HG03439 (cell line): ENCODE measurements at regions not wholly inside any gene's neighbourhood (a gene's known extent, or its start where the extent isn't known, plus 50 kb on each side); places are given as distances from the start of the nearest gene placed in this dataset.

ENCODE experiments used
- ATAC-seq: cut with Tn5 transposase; IDR thresholded peaks from one replicate; pipeline ENCODE4 v1.9.1; 2021; ENCODE audit warnings: mild to moderate bottlenecking, moderate library complexity; ENCODE audit not compliant: unreplicated experiment

DNA sequence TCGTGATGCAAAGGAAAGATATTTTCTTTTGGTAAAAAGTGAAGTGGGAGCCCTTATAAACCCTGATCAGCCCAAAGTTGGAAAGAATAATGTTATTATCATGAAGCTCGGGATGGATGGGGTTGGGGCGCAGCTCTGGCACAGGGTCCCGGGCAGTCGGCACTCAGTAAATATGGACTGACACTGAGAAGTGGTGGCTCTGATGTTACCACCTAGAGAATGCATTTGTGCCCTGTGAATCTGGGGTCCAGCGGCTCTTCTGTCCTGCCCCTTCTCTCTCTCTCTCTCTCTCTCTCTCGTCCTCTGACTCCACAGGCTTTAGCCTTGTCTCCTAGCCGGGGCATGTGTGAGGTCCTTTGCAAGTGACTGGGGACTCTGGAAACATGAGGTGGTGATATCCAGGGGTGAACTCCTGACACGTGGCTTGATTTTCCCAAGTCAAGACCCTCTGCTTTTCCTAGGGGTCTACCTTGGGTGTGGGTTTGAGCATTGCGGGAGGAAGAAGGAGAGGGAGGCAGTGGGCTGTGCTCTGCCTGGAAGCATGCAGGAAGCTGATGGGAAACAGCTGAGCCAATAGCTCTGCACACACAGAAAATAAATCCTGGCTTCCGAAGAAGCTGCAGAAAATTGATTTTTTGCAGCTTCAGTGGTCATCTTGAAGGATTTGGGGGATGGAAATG is 162.7 kb downstream of the MACROH2A1 start:
- no peak for ATAC-seq

DNA sequence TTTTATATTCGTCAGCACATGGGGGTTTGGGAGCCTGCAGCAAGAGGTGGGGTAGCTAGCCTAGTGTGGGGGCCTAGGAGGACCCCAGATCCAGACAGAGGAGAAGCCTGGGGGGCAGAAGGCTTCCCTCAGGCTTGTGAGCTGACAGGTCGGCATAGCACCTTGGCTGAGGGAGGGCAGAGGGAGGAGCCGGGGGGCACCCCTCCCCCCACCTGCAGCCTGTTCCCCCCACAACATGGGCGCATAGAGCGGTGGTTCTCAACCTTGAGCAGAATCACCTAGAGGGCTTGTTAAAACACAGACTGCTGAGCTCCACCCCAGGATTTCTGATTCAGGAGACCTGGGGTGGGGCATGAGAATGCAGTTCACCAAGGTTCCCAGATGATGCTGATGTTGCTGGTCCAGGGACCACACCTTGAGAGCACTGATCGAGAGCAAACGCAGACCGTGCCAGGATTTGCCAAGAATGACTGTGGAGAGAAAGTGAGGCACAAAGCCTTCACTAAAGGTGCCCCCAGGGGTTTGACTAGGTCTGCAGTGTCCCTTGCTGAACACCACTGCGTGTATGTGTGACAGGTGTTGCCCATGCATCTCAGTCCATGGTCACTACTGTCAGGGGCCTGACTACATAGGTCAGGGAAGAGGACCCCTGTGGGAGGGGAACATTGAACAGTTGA is 163.3 kb downstream of the MACROH2A1 start:
- ATAC-seq: no peak

DNA sequence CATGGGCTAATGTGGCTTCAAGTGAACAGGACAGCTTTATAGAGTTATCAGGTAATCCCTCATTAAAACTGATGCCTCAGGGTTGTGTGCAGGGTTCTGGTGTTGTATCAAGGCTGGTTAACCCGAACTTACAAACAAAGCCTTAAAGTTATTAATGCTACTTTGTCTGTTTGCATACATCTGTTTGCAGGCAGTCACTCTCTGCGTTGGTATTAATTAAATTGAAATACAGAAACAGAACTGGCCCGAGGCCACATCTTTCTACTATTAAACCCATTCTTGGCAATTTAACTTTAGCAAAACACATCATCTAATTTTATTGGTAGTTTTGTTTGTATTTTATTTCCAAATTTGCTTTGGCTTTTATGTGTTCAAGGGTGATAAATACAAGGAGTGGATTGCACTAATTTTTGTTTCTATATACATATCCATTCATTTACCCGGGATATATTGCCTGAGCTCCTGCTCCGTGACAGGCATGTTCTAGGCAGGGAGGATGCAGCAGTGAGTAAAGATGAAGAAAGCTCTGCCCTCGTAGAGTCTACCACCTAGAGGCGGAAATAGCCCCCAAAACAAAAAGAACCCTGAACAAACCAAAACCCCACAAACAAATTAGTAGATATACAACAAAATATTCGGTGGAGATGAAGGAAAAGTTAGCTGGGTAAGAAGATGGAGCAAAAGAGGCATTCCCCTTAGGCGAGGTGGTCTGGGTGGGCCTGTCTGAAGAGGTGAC is 164.2 kb downstream of the MACROH2A1 start:
- no peak for ATAC-seq

DNA sequence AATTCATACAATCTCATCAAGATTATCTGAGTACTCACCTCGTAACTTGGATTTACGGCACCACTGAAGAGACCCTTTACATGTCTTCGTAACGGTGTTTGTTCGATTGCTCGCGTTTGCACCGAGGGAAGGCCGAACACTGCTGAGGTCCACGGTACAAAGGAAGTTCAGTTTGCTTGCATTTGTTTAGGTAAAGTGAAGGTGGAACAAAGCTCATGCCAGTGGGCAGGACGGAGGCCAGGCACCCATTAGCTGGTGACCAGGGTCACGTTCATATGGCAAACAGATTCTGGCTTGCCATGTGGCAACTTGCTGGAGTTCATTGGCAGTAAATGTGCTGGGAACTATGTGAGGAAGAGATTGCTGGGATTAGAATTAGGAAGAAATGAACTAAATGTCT is 164.8 kb downstream of the MACROH2A1 start:
- no peak for ATAC-seq

DNA sequence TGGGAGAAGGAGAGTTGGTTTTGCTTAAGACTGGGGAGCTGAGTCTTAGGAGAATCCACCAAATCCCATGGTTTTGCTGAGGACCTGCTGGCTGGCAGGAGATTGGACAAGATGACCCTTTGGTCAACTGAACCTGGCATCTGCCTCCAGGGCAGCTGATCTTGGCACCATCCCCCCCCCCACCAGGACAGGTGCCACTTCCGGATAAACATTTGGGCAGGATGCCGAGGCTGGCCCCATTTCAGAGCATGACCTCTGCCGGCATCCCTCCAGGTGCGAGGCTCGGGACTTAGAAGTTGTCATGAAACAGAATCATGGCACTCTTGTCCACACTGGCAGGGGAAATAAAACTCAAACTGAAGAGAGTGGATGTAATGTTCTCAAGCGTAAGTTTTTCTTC is 165.6 kb downstream of the MACROH2A1 start:
- no peak for ATAC-seq

DNA sequence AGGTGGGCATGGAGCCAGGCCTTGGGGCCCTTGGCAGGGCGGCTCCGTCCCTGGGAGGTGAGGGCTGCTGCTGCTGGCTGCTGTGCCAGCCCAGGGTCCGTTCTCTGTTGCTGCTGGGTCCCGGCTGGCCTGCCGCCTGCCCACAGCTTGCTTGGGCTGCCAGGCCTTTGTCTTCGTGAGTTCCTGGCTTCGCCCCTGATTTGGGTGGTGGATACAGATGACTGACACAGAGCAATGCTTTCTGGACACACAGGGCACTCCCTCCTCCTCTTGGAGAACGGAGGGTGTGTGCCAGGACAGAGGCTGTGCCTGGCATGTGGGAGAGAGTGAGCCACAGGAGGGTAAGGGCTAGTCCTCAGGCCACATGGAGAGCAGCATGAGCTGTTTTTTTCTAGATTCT is 166.1 kb downstream of the MACROH2A1 start:
- no peak for ATAC-seq

DNA sequence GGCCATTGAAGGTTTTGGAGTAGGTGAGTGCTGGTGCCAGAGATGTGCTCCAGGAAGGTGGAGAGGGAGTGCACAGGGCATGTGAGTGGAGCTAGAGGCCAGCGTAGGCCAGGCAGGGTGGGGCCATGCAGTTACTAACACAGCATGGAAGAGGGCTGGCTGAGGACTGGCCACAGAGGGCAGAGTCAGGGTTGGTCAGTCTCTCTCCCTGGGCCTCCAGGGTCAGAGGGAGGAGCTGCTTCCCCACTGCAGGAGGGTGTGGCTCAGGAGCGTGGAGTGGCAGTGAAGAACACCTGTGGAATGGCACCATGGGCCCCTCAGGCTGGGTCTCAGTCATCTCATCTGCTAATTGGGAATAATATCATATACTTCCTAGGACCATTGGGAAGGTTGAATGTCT is 167.7 kb downstream of the MACROH2A1 start:
- no peak for ATAC-seq

DNA sequence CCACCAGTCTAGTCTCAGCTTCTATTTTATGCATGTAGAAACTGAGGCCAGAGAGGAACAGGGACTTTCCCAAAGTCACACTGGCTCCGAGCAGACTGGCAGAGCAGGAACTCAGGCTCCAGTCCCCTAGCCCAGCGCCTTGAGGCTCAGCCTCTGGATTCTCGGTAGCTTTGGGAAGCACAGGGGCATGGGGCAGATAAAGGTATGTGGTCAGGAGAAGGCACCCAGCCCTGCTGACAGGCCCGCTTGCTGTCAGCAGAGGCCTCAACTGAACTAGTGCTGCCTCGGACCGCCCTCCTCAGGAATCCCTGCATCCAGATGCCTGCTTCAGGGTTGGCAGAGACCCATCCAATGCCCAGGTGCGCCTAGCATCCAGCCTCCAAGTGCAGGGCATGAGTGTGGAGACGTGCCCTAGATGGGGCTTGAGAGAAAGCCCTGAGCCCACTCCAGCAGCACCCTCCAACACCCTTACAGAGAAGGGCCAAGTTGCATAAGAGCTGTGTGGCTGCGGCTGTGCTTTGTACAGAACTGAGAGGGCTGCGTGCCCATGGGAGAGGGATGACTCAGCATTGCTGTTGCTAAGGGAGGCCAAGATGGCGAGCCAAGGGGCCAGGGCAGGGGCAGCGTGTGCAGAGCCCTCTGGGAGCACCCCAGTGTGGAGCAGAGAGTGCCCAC is 168.6 kb downstream of the MACROH2A1 start:
- no peak for ATAC-seq

DNA sequence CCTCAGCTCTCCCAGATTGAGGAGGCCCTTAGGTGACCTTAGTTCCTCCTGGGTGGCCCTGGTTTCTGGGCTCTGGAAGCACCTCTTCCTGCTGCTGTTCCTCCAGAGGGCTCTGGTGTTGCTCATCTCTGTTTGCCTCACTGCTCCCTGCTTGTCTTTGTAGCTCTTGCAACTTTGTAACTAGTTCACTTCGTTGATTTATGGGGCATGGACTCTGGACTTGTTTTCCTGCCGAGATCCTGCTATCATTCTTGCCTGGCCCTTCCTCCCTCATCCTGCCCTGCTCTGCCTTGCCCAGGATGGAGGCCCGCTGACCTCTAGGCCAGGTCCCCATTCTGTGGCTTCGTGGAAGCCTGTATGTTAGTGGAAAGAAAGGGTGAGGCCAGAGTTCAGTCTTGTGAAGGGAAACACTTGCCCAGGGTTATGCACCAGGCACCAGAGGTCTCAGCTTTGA is 169.3 kb downstream of the MACROH2A1 start:
- ATAC-seq: no peak

DNA sequence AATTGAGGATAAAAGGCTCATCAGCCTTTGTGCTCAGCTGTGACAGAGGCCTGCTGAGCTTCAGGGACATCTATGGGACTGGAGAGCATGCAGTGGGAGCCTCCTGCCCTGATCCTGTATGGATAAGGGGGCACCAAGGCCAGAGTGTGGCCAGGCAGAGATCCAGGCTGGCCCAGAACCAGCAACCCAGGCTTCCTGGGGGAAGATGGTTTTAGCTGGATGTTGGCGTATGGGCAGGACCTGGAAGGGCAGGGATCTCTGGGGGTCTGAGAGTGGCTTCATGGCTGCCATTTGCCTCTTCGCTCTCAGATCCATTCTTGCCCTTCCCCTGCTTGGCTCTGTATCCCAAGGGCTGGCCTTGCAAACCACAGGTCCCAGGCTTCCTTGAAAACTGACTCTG is 169.9 kb downstream of the MACROH2A1 start:
- ATAC-seq: no peak

DNA sequence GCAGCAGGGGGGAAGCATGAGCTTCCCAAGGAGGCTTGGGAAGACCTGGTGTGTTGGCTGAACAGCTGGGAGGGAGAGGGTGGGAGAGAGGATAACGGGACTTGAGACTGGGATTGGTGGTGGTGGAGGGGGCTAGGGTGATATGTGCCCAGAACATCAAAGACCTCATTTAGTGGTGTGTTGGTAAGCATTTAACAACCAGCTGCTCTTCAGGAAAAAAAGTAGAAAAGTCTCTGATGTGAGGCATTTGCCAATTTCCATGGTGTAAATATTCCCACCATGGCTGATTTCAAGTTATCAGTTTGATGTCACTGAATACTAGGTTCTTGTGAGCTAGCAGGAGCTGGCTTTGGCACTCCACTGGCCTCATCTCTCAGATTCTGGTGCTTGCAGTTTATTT is 170.8 kb downstream of the MACROH2A1 start:
- ATAC-seq: no peak

DNA sequence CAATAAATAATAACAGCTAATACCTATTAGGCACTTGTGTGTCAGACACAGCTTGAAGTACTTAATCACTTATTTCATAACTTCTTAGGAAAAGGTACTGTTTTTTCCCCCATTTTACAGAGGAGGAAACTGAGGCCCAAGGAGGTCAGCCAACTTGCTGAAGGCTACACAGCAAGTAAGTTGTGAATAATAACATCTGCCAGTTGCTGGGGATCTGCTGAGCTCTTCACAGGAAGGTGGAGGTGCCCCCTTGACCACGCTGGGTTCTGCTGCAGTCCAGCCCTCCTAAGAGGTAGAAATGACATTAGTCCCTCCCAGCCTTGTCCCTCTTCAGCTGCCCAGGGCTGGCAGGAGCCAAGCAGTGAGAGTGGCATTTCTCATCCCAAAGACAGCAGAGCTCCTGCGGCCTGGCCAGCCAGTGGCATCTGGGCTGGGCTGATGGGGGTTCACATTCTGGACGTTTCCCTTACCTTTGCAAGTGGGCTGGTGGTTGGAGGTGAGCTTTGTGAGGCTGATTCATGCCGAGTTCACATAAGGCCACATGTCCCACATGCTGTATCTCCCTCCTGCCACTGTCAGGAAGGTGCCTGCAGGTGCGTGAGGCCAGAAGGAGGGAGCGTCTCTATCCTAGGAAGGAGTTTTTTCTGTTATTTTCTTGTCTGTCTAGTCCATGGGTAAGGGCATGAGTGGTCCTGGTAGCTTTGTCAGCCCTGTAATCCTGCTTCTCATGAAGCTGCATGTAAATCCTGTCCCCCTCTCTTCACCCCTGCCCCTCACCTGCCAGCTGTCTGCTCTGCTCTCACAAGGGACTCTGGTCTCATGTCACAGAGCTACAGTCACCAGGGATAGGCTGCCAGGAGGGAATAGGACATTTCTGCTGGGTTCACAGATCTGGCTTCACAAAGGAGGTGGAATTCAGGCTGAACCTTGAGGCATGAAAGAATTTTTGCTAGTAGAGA is 171.7 kb downstream of the MACROH2A1 start:
- no peak for ATAC-seq

DNA sequence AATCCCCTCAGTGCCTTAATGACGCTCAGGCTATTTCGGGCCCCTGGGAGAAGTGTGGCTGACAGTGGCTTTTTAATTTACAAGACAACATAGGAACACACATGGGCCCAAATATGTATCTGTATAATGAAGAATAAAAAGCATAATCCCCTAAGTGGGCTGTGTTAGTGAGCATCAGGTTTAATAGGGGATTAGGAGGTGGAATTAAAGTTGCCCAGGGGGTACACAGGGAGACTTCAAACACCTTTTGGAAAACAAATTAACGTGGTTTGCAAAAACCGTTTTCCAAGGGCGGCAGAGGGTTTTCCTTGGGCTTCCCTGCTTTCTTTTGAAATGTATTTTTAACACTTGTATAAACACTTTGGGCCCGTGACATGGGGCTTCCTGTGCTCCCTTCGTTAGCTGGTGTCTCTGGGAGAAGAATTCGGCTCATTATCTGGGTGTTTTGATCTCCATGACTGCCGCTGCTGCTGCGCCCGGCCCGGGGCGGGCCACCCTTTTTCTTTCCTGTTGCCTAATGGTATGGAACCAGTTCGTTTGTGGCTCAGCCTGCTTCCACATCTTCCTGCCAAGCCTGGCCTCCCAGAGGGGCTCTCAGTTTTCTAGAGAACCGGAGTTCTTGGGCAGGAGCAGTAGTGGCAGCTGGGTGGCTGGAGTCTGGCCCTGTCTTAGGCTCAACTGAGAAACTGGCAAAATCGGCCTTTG is 173.0 kb downstream of the MACROH2A1 start:
- ATAC-seq: no peak

DNA sequence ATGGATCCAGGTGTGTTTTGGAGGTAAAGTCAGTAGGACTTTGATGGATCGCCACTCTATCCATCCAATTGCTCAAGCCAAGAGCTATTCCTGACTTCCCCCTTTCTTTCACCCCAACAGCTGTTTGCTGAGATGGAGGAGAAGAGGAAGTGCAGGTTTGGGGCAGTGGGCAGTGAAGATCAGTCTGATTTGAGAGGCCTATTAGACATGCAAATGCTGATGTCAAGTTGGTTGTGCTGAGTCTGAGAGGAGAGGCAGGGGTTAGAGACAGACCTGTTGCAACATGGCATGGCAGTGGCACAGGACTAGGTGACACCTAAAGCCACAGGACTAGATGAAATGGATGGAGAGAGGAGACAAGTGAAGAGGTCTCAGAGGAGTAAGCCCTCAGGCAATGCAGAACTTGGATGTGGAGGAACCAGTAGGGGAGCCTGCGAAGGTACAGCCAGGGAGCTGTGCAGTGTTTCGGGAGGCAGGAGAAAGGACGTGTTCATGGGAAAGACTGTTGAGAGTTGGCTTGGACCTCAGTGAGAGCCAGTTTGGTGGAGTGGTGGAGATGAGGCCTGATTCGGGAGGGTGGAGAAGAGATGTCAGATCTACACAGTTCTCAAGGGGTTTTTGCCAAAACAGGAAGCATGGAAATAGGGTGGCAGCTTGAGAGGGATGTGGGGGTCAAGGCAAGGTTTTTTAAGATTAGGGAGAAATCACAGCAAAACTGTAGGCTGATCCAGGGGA is 175.0 kb downstream of the MACROH2A1 start:
- no peak for ATAC-seq

DNA sequence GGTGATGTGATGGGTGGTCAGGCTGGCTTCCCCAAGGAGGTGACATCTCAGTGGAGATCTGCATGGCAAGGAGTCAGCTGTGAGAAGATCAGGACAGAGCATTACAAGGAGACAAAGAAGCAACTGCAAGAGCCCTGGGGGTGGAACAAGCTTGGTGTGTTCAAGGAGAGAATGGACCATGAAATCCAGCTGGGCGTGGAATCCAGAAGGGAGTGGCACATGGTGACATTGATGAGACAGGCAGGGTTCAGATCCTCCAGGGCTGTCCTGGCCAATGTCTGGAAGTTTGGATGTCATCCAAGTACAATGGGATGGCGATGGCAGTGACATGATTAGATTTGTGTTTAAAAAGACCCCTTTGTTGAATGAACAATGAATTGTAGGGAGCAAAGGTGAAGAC is 175.6 kb downstream of the MACROH2A1 start:
- no peak for ATAC-seq

DNA sequence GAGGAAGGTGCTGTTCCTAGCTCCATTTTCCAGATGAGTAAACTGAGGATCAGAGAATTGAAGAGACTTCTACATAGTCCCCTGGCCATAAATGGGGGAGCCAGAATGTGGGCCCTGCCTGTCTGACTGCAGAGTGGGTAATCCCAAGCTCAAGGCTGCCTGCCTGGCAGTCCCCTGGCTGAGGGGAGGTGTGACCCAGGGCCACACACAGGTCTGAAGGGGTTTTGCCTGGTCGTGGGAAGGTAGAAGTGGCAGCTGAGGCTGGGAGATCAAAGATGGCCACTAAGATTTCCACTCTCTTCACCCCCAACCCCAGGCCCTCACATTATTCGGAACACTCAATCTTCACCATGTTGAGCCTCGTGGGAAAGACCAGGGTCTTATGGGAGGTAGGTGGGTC is 176.3 kb downstream of the MACROH2A1 start:
- ATAC-seq: no peak

DNA sequence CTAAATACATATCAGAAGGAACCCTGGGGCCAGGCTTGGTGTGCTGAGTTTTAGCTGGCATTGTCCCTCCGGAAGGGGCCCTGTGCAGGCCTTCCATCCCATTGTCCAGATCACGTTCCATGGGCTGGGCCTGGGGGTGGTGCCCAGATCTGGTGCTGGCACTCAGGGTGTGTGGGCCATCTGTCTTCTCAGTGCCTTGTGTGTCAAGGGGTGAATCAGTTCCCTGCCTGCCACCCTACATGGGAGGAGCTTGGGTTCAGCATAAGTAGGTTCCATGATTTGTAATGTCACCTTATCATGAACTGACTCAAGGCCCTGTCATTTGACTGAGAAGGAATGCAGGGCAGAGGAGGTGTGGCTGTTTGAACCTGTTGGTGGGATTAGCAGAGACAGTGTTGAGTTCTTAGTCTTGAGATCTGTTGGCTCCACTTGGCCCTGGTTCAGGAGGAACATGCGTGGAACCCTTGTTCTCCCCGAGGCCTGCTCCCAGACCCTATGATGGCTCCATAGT is 176.8 kb downstream of the MACROH2A1 start:
- no peak for ATAC-seq

DNA sequence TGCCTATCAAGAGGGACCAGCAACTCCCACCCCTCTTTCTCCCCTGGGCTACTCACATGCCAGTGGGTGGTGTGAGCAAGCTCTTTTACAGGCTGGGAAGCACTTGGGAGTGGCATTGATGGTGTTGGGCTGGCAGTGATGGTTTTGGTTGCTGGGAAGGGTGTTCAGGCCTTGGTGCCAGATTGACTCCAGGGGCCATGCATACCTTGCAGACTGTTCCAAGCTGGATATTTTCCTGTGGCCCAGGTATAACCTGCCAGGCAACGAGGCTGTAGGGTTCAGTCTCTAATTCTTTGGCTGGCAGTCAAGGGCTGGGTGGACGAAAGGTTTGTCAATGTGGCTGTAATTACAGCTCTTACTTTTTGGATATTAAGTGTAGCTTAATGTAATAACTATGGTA is 177.3 kb downstream of the MACROH2A1 start:
- ATAC-seq: no peak

DNA sequence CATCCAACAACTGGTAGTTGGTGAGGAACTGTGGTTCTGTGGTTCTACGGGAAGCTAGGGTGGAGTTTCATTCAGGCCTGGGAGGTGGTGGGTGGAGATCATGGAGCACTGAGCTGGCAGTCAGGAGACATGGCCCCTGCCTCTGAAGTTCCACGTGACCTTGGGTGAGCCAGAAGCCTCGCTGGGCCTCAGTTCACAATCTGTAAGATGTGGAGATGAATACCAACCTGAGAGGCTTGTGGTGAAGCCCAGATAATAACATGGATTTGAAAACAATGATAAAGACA is 177.9 kb downstream of the MACROH2A1 start:
- no peak for ATAC-seq
